HG02678 (cell line): ENCODE measurements at regions not wholly inside any gene's neighbourhood (a gene's known extent, or its start where the extent isn't known, plus 50 kb on each side); places are given as distances from the start of the nearest gene placed in this dataset.
"Not testable (repeated sequence)": the region's sequence is repeated elsewhere in the genome, so short reads cannot be mapped to it uniquely, and the experiment has no call there.

Source experiments
- ATAC-seq: cut with Tn5 transposase; IDR thresholded peaks from one replicate; pipeline ENCODE4 v1.9.1; 2021; ENCODE audit warnings: mild to moderate bottlenecking, moderate library complexity; ENCODE audit not compliant: unreplicated experiment

DNA sequence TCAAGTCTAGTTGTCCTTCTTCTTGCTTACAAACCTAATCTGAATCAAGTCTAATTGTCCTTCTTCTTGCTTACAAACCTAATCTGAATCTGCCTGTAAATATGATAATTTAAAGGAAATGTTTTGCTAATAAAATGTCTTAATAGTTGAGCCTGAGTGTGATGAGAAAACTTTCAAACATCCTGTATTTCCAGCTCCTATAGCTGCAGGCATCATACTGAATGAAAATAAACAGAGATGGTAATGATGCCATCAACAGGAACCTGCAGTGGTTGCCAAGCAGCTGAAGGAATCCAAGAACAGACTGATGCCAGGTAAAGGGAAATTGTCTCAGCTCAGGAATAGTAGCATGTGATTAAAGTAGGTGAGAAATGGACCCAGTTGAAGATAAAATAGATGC is 156.1 kb upstream of the IRS4 start:
- no peak for ATAC-seq

DNA sequence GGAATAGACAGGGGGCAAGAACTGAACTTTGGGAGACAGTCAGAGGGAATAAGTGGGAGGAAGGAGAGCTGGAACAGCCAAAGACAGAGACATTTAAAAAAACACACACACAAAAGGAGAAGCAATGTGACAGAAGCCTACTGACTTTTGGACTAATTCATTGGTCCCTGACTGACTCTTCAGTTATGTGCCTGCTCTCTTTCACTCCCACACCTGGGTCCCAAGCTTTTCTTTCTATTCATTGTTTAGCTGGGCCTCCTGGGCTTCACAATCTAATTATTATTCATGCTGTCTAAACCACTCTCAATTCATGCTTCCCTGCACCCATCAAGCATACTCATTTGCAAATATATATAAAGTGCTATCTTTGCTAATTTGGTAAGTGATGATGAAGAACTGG is 139.2 kb upstream of the IRS4 start:
- no peak for ATAC-seq

DNA sequence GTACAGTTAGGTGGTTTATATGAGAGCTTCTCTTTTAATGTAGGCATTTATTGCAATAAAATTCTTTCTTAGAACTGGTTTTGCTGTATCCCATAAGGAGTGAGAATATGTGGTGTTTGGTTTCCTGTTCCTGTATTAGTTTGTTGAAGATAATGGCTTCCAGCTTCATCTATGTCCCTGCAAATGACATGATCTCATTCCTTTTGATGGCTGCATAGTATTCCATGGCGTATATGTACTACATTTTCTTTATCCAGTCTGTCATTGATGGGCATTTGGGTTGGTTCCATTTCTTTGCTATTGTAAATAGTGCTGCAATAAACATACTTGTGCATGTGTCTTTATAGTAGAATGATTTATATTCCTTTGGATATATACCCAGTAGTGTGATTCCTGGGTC is 106.7 kb upstream of the IRS4 start:
- ATAC-seq, result not testable (repeated sequence)

DNA sequence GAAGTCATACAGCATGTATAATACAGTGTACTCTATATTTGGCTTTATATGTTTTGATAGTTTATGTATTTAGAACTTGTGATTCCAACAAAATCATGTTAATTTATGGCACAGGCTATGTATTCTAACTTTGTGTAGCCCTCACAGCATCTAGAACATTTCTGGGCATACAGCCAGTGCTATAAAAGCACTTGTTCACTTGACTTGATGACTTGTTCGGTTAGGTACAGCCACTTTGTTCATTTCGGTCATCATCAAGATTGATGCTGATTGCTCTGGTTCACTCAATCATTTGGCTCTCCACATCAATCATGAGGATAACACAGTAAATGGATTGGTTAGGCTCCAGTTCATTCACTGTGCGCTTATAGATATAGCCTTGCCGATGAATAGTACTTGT is 97.6 kb upstream of the IRS4 start:
- no peak for ATAC-seq

DNA sequence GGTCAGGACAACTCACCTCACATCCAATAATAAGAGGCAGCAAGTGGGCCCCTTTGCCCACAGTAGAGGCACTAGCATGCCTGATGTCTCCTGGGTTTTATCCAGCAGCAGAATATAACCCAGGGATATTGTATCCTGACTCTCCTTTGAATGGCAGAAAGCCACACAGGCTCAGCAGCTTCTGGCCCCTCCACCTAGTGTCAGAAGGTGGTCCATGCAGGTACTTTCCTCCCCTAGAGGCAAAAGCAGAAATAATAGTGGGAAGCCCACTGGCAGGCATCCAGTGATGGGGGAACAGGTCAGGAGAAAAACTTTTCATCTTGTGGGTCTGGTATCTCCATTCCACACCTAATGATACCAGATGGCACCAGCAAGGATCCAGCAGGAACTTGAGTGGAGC is 75.5 kb upstream of the IRS4 start:
- ATAC-seq, result no peak

DNA sequence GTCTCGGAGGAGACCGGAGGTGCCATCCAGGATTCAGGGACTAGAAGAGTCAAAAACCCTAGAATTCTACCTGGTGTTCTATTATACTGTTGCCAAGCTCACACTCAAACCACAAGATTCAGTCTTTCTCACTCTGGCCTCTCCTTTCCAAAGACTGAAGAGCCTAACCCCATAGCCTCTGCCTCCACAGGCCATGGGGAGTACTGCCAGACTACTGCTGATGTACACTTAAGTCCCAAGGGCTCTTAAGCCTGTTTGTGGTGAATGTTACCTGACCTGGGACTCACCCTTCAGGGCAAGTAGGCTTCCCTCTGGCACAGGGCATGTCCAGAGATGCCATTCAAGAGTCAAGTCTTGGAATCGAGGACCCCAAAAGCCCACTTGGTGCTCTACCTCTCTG is 58.9 kb upstream of the IRS4 start:
- no peak for ATAC-seq
